ENCODE measurements at regions not wholly inside any gene's neighbourhood (a gene's known extent, or its start where the extent isn't known, plus 50 kb on each side); places are given as distances from the start of the nearest gene placed in this dataset.

GRCh38 chr11:70885281-70886231 is 366.8 kb downstream of the SHANK2 start:
- TF ChIP-seq CTCF (IDR thresholded peaks at IDR 0.05; ENCODE audit: insufficient read depth, low read length, poor library complexity, severe bottlenecking) (no peak), EZH2phosphoT487 (conservative IDR thresholded peaks at IDR 0.05; ENCODE audit: low read length) (no peak)
